Trophoblast cell (in vitro differentiated cells and primary cell): ENCODE measurements at regions not wholly inside any gene's neighbourhood (a gene's known extent, or its start where the extent isn't known, plus 50 kb on each side); places are given as distances from the start of the nearest gene placed in this dataset.

Source experiments
- DNase-seq, 2 donors: peaks; one replicate each; pipeline ENCODE4 v3.0.0-alpha.2; 2016
- H2AFZ ChIP-seq: 2 replicates; pipeline ENCODE4 v1.6.1; 2013; ENCODE audit warnings: low read length, moderate library complexity, mild to moderate bottlenecking; ENCODE audit not compliant: insufficient read depth, poor library complexity
- H2AK5ac ChIP-seq: 2 replicates; pipeline ENCODE4 v1.6.1; 2013; ENCODE audit warnings: mild to moderate bottlenecking, low read length
- H2BK120ac ChIP-seq: 2 replicates; pipeline ENCODE4 v1.6.1; 2013; ENCODE audit warnings: low read length, mild to moderate bottlenecking, moderate library complexity; ENCODE audit not compliant: insufficient read depth, poor library complexity
- H2BK12ac ChIP-seq: 2 replicates; pipeline ENCODE4 v1.6.1; 2013; ENCODE audit warnings: mild to moderate bottlenecking, low read length, moderate library complexity
- H2BK5ac ChIP-seq: 2 replicates; pipeline ENCODE4 v1.6.1; 2013; ENCODE audit warnings: low read length, low read depth, moderate library complexity, mild to moderate bottlenecking; ENCODE audit not compliant: poor library complexity
- H3K14ac ChIP-seq: 2 replicates; pipeline ENCODE4 v1.6.1; 2013; ENCODE audit warnings: mild to moderate bottlenecking, low read length
- H3K18ac ChIP-seq: 2 replicates; pipeline ENCODE4 v1.6.1; 2013; ENCODE audit warnings: mild to moderate bottlenecking, low read length
- H3K23ac ChIP-seq: 2 replicates; pipeline ENCODE4 v1.6.1; 2013; ENCODE audit warnings: low read length
- H3K27ac ChIP-seq: 2 replicates; pipeline ENCODE4 v1.5.1; 2013; ENCODE audit warnings: low read depth, mild to moderate bottlenecking, inconsistent platforms, low read length, moderate library complexity
- H3K27me3 ChIP-seq: 2 replicates; pipeline ENCODE4 v1.6.1; 2013; ENCODE audit warnings: inconsistent platforms, mild to moderate bottlenecking, low read length, moderate library complexity; ENCODE audit not compliant: insufficient read depth
- H3K36me3 ChIP-seq, 2 experiments: 1 replicate in 1 of 2; 2 replicates in 1 of 2; pipeline ENCODE4 v1.6.1; 2013; ENCODE audit warnings: low read length in 2 of 2, mild to moderate bottlenecking in 2 of 2, moderate library complexity in 1 of 2; ENCODE audit not compliant: insufficient read depth in 2 of 2, control insufficient read depth in 1 of 2
- H3K4ac ChIP-seq: 2 replicates; pipeline ENCODE4 v1.6.1; 2013; ENCODE audit warnings: low read depth, mild to moderate bottlenecking, low read length, moderate library complexity
- H3K4me1 ChIP-seq, 2 experiments: 1 replicate in 1 of 2; 2 replicates in 1 of 2; pipeline ENCODE4 v1.6.1; 2013; ENCODE audit warnings: low read length in 2 of 2, mild to moderate bottlenecking in 2 of 2, moderate library complexity in 1 of 2; ENCODE audit not compliant: insufficient read depth in 2 of 2, control insufficient read depth in 1 of 2
- H3K4me2 ChIP-seq: 2 replicates; pipeline ENCODE4 v1.6.1; 2013; ENCODE audit warnings: inconsistent platforms, mild to moderate bottlenecking, low read length, moderate library complexity
- H3K4me3 ChIP-seq: 2 replicates; pipeline ENCODE4 v1.5.1; 2013; ENCODE audit warnings: mild to moderate bottlenecking, low read depth, low read length, inconsistent platforms
- H3K79me1 ChIP-seq: one replicate; pipeline ENCODE4 v1.6.1; 2013; ENCODE audit warnings: low read length
- H3K79me2 ChIP-seq: 2 replicates; pipeline ENCODE4 v1.6.1; 2013; ENCODE audit warnings: low read length, mild to moderate bottlenecking; ENCODE audit not compliant: control insufficient read depth, insufficient read depth, poor library complexity
- H3K9ac ChIP-seq: 2 replicates; pipeline ENCODE4 v1.6.1; 2013; ENCODE audit warnings: mild to moderate bottlenecking, low read length
- H3K9me3 ChIP-seq: 2 replicates; pipeline ENCODE4 v1.6.1; 2013; ENCODE audit warnings: low read depth, mild to moderate bottlenecking, control low read depth, inconsistent platforms, low read length; ENCODE audit not compliant: insufficient read depth
- H4K12ac ChIP-seq: 2 replicates; pipeline ENCODE4 v1.6.1; 2013; ENCODE audit warnings: low read depth, mild to moderate bottlenecking, low read length, moderate library complexity
- H4K8ac ChIP-seq: 2 replicates; pipeline ENCODE4 v1.6.1; 2013; ENCODE audit warnings: low read depth, mild to moderate bottlenecking, low read length, moderate library complexity
- H4K91ac ChIP-seq: one replicate; pipeline ENCODE4 v1.6.1; 2013; ENCODE audit warnings: low read depth, mild to moderate bottlenecking, low read length, moderate library complexity
- WGBS: extraction: QIAGEN DNeasy Blood & Tissue Kit; methylation state at CpG from one replicate; pipeline ENCODE4 v1.1.7; 2013; ENCODE audit warnings: missing lambda C conversion rate; ENCODE audit not compliant: insufficient read length, insufficient coverage; ENCODE audit errors: extremely low coverage; 5-methylcytosine and 5-hydroxymethylcytosine counted together

DNA sequence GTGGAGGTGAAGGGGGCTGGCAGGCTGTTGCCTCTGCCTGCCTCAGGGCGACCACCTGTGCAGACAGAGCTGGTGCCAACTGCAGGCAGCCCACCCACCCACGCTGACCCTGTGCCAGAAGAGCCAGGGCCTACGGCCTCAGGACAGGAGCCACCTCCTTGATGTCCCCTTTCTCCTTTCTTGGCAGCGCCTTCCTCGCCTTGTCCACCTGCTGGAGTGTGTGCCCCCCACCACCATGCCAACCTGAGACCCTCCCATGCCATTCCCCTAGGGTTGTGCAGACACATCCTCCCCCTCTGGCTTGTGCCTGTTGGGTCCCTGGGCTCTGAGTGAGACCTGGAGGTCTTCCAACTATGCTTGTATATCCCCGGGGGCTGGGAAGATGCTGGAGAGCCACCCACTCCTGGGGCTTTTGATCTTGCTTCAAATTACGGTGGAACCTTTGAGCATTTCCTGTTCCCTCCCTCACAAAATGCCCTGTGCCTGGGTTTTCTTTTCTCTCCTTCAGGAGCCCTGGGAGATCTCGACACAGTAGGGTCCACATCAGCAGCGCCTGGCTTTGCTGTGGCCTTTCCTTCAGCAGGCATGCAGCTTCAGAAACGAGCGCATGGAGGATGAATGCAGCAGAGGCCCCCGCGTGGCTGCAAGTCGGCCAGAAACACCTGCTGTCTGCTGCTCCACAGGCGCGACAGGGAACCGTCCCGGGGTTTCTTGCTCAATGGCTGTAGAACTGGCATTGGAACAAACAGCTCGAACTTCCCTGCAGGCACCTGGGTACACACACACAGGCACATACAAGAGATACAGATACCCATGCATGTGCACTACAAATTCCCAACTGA is 65.9 kb upstream of the SH3RF3 start:
- Histone ChIP-seq H3K9ac (no peak overlapping the region), H3K18ac (no peak overlapping the region), H3K27me3 (no peaks in the 10 kb centered on the region), H3K4me1 (no peaks in the 10 kb centered on the region), H2AFZ (no peak overlapping the region), H3K4me3 (no peak overlapping the region), H2AK5ac (no peak overlapping the region), H4K8ac (no peak overlapping the region), H3K4me2 (no peak overlapping the region), H2BK12ac (no peak overlapping the region), H3K36me3 (no peaks in the 10 kb centered on the region), H3K79me2 (no peaks in the 10 kb centered on the region), H4K91ac (no peak overlapping the region), H3K27ac (no peak overlapping the region), H2BK5ac (no peak overlapping the region), H3K9me3 (no peaks in the 10 kb centered on the region), H3K14ac (no peak overlapping the region), H3K23ac (no peak overlapping the region), H4K12ac (no peak overlapping the region), H3K4ac (no peak overlapping the region), H2BK120ac (no peak overlapping the region), H3K79me1 (no peaks in the 10 kb centered on the region)
- DNase-seq, result no peak
- no CpG with 5 or more reads among the region's 19 CpGs for WGBS

DNA sequence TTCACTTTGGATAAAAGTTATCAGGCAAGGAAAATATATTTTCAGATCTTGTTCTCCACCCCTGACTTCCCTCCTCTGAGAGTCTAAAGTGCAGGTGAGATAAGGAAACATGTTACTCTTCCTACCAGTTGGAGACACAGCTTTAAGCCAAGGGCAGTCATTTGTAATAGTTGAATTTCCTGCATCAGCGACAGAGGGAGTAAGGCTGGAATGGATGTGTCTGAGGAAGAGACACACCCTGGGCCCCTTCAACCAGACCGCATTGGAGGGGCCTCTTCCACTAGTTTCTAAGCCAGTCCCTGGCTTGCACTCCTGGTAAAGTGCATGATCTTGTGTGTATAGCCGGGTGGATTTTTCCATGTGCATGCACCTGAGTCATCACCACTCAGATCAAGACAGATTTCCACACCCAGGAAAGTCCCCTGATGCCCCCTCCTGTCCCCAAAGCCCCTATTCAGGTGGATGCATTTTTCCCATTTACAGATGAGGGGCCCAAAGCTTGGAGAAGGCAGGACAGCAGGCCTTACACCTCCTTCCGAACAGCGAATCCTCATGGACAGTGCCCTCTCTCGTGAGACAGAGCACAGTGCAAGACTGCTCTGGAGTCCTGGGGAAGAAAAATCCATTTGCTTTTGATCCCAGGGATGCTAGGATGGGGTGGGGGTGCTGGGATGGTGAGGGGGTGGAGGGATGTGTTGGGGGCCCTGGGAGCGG is 66.7 kb upstream of the SH3RF3 start:
- H3K27me3 ChIP-seq, result no peaks in the 10 kb centered on the region
- no peak overlapping the region for H3K9ac ChIP-seq
- H3K23ac ChIP-seq, result no peak overlapping the region
- no peak overlapping the region for H2BK120ac ChIP-seq
- no peak overlapping the region for H3K27ac ChIP-seq
- no peak overlapping the region for H3K4me3 ChIP-seq
- H3K79me1 ChIP-seq, result no peaks in the 10 kb centered on the region
- no peak overlapping the region for H3K18ac ChIP-seq
- DNase-seq, result no peak
- WGBS, result no CpG with 5 or more reads among the region's 7 CpGs
- H3K14ac ChIP-seq, result no peak overlapping the region
- H3K4me2 ChIP-seq, result no peak overlapping the region
- H3K36me3 ChIP-seq, result no peaks in the 10 kb centered on the region
- no peaks in the 10 kb centered on the region for H3K9me3 ChIP-seq
- H4K91ac ChIP-seq, result no peak overlapping the region
- H3K79me2 ChIP-seq, result no peaks in the 10 kb centered on the region
- H4K8ac ChIP-seq, result no peak overlapping the region
- no peak overlapping the region for H4K12ac ChIP-seq
- H3K4me1 ChIP-seq, result no peaks in the 10 kb centered on the region
- H2AK5ac ChIP-seq, result no peak overlapping the region
- H2AFZ ChIP-seq, result no peak overlapping the region
- H2BK5ac ChIP-seq, result no peak overlapping the region
- H3K4ac ChIP-seq, result no peak overlapping the region
- no peak overlapping the region for H2BK12ac ChIP-seq

DNA sequence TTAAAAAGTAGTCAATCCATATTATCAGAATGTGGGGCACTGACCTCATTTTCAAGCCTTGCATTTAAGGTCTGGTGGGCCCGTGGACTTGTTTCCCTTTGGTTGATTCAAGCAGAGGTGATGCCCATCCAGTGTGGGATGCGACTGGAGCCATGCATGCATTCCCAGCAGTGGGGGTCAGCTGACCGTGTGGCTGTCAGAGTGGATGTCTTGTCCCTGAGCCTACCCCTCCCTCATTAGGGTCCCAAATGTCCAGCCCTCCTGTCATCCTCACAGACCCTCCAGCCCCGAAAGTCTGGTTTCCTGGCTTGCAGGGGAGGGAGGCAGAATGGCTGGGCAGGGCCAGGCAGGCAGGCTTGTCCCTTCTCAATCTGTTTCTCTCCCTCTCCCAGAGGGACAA is 67.3 kb upstream of the SH3RF3 start:
- no peak overlapping the region for H2BK120ac ChIP-seq
- no peak overlapping the region for H3K14ac ChIP-seq
- no peak overlapping the region for H2BK5ac ChIP-seq
- H3K4me1 ChIP-seq, result no peaks in the 10 kb centered on the region
- no peak overlapping the region for H2AK5ac ChIP-seq
- H3K79me1 ChIP-seq, result no peaks in the 10 kb centered on the region
- H3K9ac ChIP-seq, result no peak overlapping the region
- no peak overlapping the region for H4K91ac ChIP-seq
- H3K4me2 ChIP-seq, result no peak overlapping the region
- H2BK12ac ChIP-seq, result no peak overlapping the region
- no peak overlapping the region for H3K18ac ChIP-seq
- no peak overlapping the region for H4K12ac ChIP-seq
- no peak overlapping the region for H3K4ac ChIP-seq
- no peak overlapping the region for H3K23ac ChIP-seq
- no peak overlapping the region for H2AFZ ChIP-seq
- H3K4me3 ChIP-seq, result no peak overlapping the region
- no peaks in the 10 kb centered on the region for H3K36me3 ChIP-seq
- H4K8ac ChIP-seq, result no peak overlapping the region
- DNase-seq, result no peak
- no CpG with 5 or more reads among the region's 4 CpGs for WGBS
- H3K27me3 ChIP-seq, result no peaks in the 10 kb centered on the region
- no peaks in the 10 kb centered on the region for H3K79me2 ChIP-seq
- H3K9me3 ChIP-seq, result no peaks in the 10 kb centered on the region
- H3K27ac ChIP-seq, result no peak overlapping the region

DNA sequence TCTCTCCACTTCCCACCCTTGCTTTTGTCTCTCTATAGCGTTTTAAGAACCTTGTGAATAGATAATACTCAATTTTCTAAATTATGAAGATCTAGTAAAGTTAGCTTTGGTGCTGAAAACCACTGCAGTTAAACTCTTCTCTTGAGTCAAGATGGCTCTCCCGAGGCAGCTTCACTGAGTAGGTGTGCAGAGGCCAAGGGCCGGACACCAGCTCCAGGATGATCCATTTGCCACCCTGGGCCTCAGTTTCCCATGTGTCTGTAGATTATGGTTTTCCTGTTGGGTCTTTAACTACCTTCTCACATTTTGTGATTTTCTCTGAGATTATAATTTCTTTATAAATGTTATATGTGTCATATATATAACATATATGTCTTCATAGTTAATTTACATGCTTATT is 68.5 kb upstream of the SH3RF3 start:
- no peak overlapping the region for H2BK12ac ChIP-seq
- H3K4me3 ChIP-seq, result no peak overlapping the region
- H3K23ac ChIP-seq, result no peak overlapping the region
- no peak overlapping the region for H3K4ac ChIP-seq
- H4K8ac ChIP-seq, result no peak overlapping the region
- no peak overlapping the region for H3K14ac ChIP-seq
- H4K12ac ChIP-seq, result no peak overlapping the region
- H3K36me3 ChIP-seq, result no peaks in the 10 kb centered on the region
- no peak overlapping the region for H4K91ac ChIP-seq
- no peak overlapping the region for H3K4me2 ChIP-seq
- no peak overlapping the region for H3K18ac ChIP-seq
- no peak overlapping the region for H3K9ac ChIP-seq
- no peaks in the 10 kb centered on the region for H3K27me3 ChIP-seq
- H3K4me1 ChIP-seq, result no peaks in the 10 kb centered on the region
- no peak overlapping the region for H2AFZ ChIP-seq
- H3K9me3 ChIP-seq, result no peaks in the 10 kb centered on the region
- H3K79me2 ChIP-seq, result no peaks in the 10 kb centered on the region
- H2BK5ac ChIP-seq, result no peak overlapping the region
- H2BK120ac ChIP-seq, result no peak overlapping the region
- H3K27ac ChIP-seq, result no peak overlapping the region
- no CpG with 5 or more reads among the region's 3 CpGs for WGBS
- no peaks in the 10 kb centered on the region for H3K79me1 ChIP-seq
- H2AK5ac ChIP-seq, result no peak overlapping the region
- DNase-seq, result no peak
